HepG2 (cell line): ENCODE measurements at regions not wholly inside any gene's neighbourhood (a gene's known extent, or its start where the extent isn't known, plus 50 kb on each side); places are given as distances from the start of the nearest gene placed in this dataset.

Source experiments
- MED8 ChIP-seq: sonication (generic); formaldehyde crosslinking; IDR thresholded peaks from 2 replicates; pipeline ENCODE4 v1.8.1; 2023; ENCODE audit warnings: mild to moderate bottlenecking, missing genetic modification reagents; ENCODE audit not compliant: insufficient replicate concordance
- RBM39 ChIP-seq: fragments of 200-400 bp; formaldehyde crosslinking; IDR thresholded peaks from one replicate; pipeline ENCODE4 v1.6.1; 2018; ENCODE audit warnings: antibody characterized with exemption, mild to moderate bottlenecking, low read depth, low read length; ENCODE audit not compliant: poor library complexity, severe bottlenecking
- SCMH1 ChIP-seq: sonication (generic); formaldehyde crosslinking; IDR thresholded peaks from 2 replicates; pipeline ENCODE4 v1.9.0; 2021; ENCODE audit warnings: missing genetic modification reagents, mild to moderate bottlenecking, borderline replicate concordance
- ZNF264 ChIP-seq: sonication (generic); formaldehyde crosslinking; IDR thresholded peaks from 2 replicates; pipeline ENCODE4 v1.4.0; 2020; ENCODE audit warnings: missing genetic modification reagents
- ZNF557 ChIP-seq: sonication (generic); formaldehyde crosslinking; IDR thresholded peaks from 2 replicates; pipeline ENCODE4 v1.4.0; 2020; ENCODE audit warnings: missing genetic modification reagents
- TF ChIP-seq, protein P1 (sequence below): sonication (generic); formaldehyde crosslinking; IDR thresholded peaks from one replicate; pipeline ENCODE4 v1.5.1; 2020; ENCODE audit warnings: mild to moderate bottlenecking, missing genetic modification reagents; ENCODE audit errors: not compliant biosample characterization
- TF ChIP-seq, protein P2 (sequence below): sonication (generic); formaldehyde crosslinking; IDR thresholded peaks from 2 replicates; pipeline ENCODE4 v1.5.0; 2020; ENCODE audit warnings: mild to moderate bottlenecking, missing genetic modification reagents
- TF ChIP-seq, protein P3 (sequence below): sonication (generic); formaldehyde crosslinking; IDR thresholded peaks from 2 replicates; pipeline ENCODE4 v1.5.0; 2020; ENCODE audit warnings: mild to moderate bottlenecking, missing genetic modification reagents
- TF ChIP-seq, protein P4 (sequence below): sonication (generic); formaldehyde crosslinking; IDR thresholded peaks from 2 replicates; pipeline ENCODE4 v1.8.0; 2022; ENCODE audit warnings: mild to moderate bottlenecking, missing genetic modification reagents, moderate library complexity

DNA sequence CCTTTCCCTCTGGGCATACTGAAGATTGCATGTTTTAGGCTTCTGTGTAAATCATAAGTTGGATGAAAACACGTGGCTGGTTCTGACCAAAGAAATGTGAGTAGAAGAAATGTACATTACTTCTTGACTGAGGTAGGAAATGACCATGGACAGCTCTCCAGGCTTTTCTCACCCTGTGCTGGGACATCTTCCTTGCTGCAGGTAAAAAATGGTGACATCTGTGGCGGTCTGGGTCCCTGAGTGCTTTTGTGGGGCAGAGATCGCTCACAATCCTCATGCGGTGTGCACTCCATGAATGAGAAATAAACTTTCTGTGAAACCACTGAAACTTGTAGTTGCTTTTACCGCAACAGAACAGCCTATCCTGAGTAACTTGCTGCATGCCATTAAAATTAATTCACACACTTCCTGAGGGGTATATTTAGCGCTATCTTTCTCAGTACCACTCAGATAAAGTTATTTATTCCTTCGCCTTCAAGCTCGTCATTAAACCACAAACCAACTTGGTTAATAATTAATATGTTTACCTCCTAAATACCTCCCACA is 730.4 kb downstream of the EFNA5 start (continued):
- TF ChIP-seq, protein P1, sequence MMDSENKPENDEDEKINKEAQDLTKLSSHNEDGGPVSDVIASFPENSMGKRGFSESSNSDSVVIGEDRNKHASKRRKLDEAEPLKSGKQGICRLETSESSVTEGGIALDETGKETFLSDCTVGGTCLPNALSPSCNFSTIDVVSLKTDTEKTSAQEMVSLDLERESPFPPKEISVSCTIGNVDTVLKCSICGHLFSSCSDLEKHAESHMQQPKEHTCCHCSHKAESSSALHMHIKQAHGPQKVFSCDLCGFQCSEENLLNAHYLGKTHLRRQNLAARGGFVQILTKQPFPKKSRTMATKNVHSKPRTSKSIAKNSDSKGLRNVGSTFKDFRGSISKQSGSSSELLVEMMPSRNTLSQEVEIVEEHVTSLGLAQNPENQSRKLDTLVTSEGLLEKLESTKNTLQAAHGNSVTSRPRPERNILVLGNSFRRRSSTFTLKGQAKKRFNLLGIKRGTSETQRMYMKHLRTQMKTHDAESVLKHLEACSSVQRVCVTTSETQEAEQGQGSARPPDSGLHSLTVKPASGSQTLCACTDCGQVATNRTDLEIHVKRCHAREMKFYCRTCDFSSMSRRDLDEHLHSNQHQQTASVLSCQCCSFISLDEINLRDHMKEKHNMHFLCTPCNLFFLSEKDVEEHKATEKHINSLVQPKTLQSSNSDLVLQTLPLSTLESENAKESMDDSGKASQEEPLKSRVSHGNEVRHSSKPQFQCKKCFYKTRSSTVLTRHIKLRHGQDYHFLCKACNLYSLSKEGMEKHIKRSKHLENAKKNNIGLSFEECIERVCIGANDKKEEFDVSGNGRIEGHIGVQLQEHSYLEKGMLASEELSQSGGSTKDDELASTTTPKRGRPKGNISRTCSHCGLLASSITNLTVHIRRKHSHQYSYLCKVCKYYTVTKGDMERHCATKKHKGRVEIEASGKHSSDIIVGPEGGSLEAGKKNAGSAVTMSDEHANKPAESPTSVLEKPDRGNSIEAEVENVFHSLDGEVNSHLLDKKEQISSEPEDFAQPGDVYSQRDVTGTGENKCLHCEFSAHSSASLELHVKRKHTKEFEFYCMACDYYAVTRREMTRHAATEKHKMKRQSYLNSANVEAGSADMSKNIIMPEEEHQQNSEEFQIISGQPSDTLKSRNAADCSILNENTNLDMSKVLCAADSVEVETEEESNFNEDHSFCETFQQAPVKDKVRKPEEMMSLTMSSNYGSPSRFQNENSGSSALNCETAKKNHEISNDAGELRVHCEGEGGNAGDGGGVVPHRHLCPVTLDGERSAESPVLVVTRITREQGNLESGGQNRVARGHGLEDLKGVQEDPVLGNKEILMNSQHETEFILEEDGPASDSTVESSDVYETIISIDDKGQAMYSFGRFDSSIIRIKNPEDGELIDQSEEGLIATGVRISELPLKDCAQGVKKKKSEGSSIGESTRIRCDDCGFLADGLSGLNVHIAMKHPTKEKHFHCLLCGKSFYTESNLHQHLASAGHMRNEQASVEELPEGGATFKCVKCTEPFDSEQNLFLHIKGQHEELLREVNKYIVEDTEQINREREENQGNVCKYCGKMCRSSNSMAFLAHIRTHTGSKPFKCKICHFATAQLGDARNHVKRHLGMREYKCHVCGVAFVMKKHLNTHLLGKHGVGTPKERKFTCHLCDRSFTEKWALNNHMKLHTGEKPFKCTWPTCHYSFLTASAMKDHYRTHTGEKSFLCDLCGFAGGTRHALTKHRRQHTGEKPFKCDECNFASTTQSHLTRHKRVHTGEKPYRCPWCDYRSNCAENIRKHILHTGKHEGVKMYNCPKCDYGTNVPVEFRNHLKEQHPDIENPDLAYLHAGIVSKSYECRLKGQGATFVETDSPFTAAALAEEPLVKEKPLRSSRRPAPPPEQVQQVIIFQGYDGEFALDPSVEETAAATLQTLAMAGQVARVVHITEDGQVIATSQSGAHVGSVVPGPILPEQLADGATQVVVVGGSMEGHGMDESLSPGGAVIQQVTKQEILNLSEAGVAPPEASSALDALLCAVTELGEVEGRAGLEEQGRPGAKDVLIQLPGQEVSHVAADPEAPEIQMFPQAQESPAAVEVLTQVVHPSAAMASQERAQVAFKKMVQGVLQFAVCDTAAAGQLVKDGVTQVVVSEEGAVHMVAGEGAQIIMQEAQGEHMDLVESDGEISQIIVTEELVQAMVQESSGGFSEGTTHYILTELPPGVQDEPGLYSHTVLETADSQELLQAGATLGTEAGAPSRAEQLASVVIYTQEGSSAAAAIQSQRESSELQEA, result no peak
- TF ChIP-seq, protein P2, sequence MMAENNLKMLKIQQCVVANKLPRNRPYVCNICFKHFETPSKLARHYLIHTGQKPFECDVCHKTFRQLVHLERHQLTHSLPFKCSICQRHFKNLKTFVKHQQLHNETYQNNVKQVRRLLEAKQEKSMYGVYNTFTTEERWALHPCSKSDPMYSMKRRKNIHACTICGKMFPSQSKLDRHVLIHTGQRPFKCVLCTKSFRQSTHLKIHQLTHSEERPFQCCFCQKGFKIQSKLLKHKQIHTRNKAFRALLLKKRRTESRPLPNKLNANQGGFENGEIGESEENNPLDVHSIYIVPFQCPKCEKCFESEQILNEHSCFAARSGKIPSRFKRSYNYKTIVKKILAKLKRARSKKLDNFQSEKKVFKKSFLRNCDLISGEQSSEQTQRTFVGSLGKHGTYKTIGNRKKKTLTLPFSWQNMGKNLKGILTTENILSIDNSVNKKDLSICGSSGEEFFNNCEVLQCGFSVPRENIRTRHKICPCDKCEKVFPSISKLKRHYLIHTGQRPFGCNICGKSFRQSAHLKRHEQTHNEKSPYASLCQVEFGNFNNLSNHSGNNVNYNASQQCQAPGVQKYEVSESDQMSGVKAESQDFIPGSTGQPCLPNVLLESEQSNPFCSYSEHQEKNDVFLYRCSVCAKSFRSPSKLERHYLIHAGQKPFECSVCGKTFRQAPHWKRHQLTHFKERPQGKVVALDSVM (CRISPR knock-in tag), result no peak
- TF ChIP-seq ZNF264 (CRISPR knock-in tag), result no peak
- TF ChIP-seq, protein P3, sequence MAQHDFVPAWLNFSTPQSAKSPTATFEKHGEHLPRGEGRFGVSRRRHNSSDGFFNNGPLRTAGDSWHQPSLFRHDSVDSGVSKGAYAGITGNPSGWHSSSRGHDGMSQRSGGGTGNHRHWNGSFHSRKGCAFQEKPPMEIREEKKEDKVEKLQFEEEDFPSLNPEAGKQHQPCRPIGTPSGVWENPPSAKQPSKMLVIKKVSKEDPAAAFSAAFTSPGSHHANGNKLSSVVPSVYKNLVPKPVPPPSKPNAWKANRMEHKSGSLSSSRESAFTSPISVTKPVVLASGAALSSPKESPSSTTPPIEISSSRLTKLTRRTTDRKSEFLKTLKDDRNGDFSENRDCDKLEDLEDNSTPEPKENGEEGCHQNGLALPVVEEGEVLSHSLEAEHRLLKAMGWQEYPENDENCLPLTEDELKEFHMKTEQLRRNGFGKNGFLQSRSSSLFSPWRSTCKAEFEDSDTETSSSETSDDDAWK (CRISPR knock-in tag), result no peak
- TF ChIP-seq, protein P4, sequence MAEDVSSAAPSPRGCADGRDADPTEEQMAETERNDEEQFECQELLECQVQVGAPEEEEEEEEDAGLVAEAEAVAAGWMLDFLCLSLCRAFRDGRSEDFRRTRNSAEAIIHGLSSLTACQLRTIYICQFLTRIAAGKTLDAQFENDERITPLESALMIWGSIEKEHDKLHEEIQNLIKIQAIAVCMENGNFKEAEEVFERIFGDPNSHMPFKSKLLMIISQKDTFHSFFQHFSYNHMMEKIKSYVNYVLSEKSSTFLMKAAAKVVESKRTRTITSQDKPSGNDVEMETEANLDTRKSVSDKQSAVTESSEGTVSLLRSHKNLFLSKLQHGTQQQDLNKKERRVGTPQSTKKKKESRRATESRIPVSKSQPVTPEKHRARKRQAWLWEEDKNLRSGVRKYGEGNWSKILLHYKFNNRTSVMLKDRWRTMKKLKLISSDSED, result no peak
- no peak for TF ChIP-seq RBM39
- no peak for TF ChIP-seq MED8 (CRISPR knock-in tag)
- TF ChIP-seq SCMH1 (CRISPR knock-in tag), result no peak
- no peak for TF ChIP-seq ZNF557 (CRISPR knock-in tag)
